GM18511 (cell line): ENCODE measurements at regions not wholly inside any gene's neighbourhood (a gene's known extent, or its start where the extent isn't known, plus 50 kb on each side); places are given as distances from the start of the nearest gene placed in this dataset.
"Not testable (repeated sequence)": the region's sequence is repeated elsewhere in the genome, so short reads cannot be mapped to it uniquely, and the experiment has no call there.

Source experiments
- ATAC-seq: cut with Tn5 transposase; IDR thresholded peaks from one replicate; pipeline ENCODE4 v1.9.1; 2021; ENCODE audit warnings: mild to moderate bottlenecking, moderate library complexity; ENCODE audit not compliant: unreplicated experiment

DNA sequence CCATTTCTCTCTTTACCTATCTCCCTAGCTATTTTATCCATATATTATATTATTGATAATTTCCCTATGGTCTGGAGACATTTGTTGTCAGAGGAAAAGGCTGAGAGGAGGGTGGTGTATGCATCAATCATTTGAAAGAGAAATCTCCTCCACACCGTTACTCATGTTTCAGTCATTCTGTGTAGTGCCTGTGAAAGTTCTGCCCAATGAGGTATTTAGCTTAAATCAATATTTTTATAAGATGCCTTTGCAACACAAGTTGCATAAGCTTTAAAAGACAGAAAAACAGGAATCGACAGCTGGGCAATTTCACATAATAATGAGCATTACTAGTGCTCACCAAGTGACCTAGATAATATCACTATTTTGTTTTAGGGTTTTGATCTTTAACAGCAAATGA lies 363.7 kb upstream of the FSIP2 start:
- no peak for ATAC-seq

DNA sequence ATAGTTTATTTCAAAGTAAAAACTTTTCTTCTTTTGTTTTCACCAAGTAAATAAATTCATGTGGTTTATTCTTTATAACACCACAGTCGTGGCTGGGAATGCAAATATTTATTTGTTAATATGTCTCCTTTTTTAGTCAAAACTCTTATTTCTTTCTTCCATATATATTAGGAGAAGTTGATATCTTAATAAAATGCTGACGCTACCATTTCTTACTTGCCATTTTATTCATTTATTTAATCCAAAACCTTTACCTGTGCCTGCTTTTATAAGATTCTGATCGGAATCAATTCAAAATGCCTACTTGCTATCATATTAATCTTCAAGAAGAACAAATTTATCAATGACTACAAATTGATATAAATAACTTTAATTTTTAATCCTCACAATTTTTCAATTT lies 362.9 kb upstream of the FSIP2 start:
- ATAC-seq: no peak

DNA sequence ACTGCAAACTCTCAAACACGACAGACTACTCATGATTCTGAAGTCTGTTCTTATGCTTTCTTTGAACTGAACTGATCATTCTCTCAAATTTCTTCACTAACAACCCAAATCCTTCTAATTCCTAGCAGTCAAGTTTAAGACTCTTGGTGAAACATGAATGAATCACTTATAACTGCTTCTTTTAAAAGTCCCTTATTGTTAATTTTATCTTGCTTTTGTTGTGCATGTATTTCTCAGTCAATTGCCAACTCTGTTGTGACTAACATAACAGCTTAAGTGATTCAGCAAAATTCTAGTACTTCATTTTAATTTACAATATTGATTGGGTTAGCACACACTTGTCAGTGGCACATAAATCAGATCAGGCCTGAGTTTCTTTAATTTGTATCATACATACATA lies 357.0 kb upstream of the FSIP2 start:
- no peak for ATAC-seq

DNA sequence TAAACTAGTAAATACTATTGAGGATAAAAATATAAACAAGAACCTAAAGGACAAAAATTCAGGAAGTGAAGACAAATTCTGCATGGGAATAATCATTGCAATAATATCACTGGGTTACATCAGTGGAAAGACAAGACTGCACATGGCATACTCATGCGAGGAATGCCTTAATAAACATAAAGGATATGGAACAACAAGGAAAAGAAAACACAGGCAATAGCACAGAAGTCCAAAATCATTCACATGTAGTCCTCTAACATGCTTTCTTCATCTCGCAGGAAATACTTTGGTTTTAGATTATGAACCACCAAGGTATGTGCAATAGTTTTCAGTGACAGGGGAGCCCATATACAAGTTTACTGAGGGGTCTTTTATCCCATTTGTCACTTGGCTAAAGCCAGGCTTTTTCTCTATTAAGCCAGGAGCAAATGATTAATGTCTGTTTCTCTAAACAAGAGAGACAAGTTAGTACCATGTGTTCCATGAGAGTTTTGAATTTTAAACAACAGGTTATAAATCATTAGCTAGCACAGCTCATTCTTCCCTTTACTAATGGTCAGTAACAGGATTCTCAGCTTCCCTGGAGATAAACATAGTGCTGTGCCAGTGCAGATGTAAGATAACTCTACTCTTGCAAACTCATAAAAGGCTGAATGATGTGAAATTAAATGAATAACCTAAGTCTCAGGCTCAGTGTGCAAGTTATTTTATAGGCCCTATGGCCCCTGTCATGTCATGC lies 353.6 kb upstream of the FSIP2 start:
- ATAC-seq: no peak

DNA sequence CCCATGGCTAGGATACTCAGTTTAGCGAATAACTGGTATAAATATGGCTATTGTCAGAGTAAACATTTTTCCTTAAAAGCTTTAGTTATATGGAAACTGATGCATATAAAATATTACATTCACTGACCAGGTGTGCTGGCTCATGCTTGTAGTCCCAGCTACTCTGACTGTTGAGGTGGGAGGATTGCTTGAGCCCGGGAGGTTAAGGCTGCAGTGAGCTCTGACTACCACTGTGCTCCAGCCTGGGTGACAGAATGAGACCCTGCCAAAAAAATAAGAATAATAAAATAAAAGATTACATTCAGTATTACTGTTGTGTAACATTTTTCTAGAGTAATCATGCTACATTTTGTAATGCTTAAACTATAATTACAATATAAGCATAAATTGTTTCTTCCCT lies 350.4 kb upstream of the FSIP2 start:
- ATAC-seq: no peak

DNA sequence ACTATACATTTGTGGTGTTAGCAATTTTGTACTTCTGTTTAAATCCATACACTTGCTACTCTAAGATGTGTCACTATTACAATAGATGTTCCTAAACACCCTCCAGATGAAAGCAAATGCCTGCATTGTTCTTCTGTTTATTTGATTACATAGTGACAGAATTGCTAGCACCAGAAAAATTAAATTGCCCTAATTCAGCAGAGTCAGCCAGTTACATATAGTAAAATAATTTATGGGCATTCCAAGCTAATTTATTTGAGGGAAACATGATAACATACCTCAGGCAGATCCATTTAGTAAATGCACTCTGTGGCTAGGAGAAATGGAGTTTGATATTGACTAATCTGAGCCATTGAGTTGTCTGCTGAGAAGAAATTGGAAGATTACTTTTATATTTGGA lies 347.1 kb upstream of the FSIP2 start:
- ATAC-seq: no peak

DNA sequence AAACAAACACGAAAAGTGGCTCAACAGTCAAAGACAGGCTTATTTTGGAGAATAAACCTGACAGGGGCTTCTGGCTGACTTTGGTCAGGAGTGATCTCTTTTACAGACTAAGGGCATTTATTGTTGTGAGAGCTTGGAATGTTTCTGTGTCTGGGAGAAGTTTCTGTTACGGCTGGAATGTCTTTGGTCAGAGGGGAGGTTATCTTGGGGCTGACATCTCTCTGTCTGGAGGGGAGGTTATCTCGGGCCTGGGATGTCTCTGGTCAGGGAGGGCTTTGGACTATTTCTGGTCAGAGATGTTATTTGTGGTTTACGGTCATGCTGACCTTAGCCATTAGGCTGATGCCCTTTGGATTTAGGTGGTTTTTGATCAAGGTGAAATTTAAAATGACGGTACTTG lies 345.5 kb upstream of the FSIP2 start:
- no peak for ATAC-seq

DNA sequence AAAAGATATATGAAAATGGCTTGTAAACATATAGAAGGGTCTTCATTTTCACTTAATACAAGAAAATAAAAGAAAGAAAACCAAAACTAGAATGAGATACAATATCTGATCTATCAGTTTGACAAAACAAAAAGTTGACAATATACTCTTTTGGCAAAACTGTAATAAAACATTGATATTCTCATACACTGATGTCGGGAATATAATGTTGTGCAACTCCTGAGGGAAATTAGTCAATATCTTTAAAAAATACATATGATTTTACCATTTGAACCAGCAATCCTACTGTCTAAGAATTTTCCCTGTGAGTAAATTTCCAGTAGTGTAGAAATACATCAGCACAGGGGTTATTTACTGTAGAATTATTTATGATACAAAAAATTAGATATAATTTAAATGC lies 336.1 kb upstream of the FSIP2 start:
- no peak for ATAC-seq

DNA sequence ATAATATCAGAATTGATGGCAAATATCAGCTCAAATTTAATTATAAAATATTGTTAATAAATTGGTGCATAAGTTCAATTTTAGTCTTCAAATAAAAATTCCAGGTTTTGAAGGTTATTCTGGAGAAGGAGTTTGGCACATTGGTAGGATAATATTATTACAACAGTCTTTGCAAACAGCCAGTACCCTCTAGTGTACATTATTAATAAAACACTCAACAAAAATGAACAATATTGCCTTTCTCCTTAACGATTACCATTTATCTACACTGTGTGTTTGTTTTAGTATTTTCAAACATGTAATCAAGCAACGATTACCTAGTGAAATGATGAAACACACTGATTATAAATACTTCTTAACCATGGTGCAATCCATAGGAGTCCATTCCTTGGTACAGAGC lies 334.0 kb upstream of the FSIP2 start:
- ATAC-seq: no peak

DNA sequence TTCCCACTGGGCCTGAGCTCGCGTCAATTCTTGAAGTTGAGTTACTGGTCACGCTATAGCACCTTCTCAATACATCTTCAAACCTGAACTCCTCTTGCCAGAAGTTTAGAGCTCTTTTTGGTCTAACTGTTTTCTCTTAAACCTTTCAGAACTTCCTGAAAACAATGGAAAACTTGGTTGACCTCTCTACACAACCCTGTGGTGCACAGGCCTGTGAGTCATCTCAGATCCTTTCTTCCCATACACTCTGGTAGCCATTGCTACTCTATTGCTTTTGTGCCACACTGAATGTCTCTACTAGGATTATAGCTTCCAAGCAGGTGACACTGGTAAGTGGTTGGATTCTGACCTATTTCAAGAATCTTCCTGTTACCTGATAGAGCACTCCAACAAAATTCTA lies 321.5 kb upstream of the FSIP2 start:
- no peak for ATAC-seq

DNA sequence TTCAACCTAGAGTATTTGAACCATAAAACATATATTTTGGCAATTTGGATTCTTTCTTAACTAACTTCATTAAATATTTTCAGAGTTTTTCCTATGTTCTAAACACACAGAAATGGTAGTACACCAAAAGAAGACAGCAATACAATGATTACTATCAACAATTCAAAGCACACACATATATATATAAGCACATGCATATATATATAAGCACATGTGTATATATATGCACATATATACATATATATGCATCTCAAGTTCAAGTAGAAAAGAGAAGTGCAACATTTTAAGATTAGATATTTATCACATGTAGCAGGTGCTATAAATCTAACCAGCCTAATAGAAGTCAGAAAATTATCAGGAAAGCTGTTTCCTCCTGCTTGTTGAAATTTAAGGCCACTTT lies 320.9 kb upstream of the FSIP2 start:
- no peak for ATAC-seq

DNA sequence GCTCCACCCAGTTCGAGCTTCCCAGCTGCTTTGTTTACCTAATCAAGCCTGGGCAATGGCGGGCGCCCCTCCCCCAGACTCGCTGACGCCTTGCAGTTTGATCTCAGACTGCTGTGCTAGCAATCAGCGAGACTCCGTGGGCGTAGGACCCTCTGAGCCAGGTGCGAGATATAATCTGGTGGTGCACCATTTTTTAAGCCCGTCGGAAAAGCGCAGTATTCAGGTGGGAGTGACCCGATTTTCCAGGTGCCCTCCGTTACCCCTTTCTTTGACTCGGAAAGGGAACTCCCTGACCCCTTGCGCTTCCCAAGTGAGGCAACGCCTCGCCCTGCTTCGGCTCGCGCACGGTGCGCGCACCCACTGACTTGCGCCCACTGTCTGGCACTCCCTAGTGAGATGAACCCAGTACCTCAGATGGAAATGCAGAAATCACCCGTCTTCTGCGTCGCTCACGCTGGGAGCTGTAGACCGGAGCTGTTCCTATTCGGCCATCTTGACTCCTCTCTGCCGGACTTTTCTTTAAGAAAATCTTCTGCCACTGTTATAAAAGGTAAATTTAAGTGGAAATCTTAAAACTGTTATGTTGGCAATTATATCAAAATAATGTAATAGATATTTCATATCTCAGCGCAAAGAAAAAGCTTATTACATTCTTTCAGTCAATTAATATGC lies 313.5 kb upstream of the FSIP2 start:
- not testable (repeated sequence) for ATAC-seq

DNA sequence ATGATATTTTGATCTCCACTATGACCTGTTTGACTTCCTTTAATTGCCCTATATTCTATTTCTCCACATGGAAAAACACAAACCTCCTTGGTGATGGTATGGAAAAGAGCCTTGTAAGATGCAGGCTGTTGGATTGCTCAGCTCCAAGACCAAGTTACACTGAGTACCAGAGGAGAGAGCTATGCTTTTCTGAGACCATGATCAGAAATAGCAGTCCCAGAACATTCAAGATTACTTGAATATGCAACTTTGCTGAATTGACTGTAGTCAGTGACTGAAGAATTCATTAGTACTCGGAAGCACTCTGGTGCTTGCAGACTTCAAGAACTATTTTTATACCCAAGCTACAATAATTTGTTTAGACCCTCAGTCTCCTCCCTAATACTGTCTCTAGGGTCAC lies 310.6 kb upstream of the FSIP2 start:
- no peak for ATAC-seq

DNA sequence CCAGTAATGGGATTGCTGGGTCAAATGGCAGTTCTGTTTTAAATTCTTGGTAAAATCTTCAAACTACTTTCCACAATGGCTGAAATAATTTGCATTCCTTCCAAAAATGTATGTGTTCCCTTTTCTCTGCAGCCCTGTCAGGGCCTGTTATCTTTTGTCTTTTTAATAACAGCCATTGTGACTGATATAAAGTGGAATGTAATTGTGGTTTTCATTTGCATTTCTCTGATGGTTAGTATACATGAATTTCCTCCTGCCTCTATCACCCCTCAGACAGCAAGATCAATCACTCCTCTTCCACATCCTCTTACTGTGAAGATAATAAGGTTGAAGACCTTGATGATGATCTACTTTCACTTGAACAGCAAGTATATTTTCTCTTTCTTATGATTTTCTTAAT lies 304.8 kb upstream of the FSIP2 start:
- no peak for ATAC-seq

DNA sequence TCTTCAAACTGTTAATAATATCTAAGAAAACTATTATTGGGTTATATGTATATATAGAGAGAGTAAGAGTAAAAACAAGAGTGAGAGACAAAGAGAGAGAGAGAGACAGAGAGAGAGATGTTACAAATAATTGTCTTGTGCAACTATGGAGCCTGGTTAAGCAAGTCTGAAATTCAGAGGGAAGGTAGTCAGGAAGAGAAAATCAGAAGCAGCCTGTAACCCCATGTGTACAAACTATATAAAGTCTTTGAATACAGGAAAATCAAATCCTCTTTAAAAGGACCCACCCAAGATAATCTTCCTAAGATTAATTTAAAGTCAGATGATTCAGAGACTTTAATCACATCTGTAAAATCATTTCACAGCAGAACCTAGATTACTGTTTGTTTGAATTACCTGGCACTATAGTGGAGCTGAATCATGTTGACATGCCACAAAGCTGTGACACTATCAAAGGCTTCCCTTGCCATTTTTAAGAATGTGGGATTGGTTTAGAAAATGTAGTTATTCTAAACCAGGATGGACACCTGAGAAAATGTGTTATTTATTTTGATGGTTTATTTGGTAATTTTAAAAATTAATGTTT lies 301.7 kb upstream of the FSIP2 start:
- ATAC-seq: no peak

DNA sequence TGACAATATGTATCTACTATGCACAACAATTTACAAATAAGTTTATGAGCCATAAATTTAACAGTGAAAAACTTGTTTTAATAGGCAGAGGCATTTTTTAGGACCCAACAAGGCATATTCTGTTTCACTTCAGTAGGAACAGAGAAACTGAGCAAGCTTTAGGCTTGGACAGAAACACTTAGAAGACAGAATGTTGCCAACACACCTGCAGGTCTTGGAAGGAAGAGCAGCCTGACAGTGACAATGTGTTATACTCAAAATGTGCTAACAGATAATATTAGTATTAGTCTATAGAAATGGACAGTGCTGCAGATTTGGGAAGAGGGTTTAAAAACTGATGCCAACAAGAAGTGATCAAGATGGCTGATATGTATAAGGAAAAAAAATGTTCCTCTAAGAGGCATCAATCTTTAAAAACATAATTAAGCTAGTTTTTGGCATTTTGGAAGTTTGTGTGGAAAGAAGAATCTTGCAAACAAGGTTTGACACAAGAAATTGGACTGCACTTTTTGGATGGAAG lies 297.1 kb upstream of the FSIP2 start:
- no peak for ATAC-seq

DNA sequence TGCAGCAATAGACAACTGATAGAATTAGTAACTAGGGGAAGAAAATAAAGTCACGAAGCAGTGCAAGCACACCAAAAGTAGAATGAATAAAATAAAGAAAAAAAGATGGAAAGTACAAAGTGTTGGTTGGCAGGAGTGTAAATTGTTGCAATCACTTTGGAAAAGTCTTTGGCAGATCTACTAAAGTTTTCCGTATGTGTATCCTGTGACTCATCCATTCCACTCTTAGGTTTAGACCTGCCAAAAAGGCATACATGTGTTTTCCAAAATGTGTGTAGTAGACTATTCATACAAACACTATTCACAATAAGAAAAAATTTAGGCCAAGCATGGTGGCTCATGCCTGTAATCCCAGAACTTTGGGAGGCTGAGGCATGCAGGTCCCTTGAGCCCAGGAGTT lies 282.1 kb upstream of the FSIP2 start:
- ATAC-seq: no peak

DNA sequence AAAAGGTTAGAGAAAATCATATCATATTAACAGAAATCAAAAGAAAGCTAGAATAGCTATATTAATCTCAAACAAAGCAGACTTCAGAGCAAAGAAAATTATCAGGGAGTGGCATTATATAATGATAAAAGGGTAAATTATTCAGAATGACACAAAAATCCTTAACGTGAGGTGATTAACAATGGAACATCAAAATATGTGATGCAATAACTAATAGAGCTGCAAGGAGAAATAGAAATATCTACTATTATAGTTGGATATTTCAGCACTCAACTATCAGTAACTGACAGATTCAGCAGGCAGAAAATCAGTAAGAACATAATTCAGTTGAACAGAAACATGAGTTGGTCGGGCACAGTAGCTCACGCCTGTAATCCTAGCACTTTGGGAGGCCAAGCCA lies 275.1 kb upstream of the FSIP2 start:
- ATAC-seq: no peak

DNA sequence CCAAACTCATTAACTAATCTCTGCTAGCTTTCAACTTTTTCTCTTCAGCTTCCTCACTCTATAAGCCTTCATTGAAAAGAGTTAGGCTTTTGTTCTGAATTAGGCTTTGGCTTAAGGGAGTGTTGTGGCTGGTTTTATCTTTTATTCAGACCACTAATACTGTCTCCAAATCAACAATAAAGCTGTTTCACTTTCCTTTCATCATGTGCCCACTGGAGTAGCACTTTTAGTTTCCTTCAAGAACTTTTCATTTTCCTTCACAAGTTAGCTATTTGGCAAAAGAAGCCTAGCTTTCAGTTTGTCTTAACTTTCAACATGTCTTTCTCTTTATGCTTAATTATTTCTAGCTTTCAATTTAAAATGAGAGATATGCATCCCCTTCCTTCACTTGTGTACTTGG lies 271.7 kb upstream of the FSIP2 start:
- ATAC-seq: no peak

DNA sequence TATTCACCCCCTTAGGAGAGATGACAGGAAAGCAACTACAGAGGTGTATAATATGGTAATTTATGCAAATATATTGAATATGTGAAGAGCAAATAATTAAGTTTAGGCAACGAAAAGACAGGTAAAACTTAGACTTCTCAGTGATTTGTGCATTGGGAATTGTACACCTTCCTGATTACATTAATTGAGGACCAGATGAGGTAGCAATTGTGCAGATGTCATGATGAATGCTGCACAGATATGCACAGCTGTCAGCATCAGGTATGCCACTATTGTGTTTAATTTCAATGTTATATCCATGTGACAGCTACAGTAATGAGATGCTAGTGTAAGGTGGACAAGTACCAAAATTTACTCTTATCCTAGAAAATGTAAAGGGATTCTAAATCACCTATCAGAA lies 267.2 kb upstream of the FSIP2 start:
- no peak for ATAC-seq

DNA sequence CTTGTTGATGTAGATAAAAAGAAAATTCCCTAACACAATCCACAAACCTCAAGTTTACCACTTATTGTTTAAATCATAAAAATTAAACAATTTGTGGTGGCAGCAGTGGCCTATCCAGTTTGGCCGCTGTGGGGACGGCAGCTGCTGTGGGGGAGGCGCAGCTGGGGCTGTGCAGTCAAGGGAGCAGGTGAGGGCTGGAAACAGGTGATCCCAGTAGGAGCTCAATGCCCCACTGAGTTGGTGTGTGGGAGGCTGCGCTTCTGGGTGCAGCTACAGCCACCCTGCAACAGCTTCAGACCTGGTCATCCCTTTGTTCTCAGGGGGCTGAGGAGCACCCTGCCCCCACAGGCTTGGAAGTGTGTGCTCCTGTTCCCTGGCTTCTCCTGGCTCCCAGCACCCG lies 266.0 kb upstream of the FSIP2 start:
- ATAC-seq: no peak

DNA sequence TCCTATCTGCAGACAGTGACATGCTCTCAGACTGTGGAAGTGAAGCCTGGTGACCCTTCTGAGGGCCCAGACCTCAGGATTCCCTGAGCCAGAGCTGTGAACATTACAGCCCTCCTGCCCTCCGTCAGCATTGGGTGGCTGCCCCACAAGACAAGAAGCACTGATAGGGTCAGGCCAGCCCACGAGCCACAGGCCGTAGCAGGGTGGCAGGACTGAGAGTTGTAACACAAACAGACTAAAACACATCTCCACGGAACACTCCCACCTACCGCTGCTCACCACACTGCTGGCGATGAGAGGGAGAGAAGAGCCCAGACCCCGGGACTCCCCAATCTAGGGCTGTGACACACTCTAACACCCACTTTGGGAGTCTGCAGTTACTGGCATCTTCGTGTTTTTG lies 264.8 kb upstream of the FSIP2 start:
- ATAC-seq: no peak
